NCI-H1092 treated with DMSO at 0.1 percent for 48 hours (cell line): ENCODE measurements at regions not wholly inside any gene's neighbourhood (a gene's known extent, or its start where the extent isn't known, plus 50 kb on each side); places are given as distances from the start of the nearest gene placed in this dataset.

Experiments used
- DNase-seq: peaks from one replicate; lab custom pipeline; 2025; lab: John Stamatoyannopoulos, UW

DNA sequence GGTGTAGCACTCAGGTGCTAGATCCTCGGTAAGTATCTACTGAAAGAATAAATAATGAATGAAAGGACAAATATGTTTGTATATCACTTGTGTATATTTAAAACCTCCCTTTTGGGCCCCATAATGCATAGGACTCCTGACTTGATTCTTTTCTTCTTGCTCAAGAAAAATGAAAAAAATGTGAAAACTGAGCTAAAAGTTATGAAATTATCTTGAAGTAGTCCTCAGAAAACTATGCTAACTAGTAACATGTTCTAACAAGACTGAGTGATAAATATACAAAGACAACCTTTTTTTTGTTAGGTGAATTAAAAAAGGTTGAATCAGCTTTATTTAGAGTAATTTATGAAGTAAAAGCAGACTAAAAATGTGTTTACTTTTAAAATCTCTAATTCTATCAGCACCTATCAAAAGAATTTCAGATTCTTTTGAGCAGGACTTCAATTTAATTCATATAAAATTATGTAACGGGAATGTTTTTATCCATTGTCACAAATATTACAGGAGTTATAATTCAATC, 247.8 kb upstream of the JAG1 start:
- DNase-seq = no peak

DNA sequence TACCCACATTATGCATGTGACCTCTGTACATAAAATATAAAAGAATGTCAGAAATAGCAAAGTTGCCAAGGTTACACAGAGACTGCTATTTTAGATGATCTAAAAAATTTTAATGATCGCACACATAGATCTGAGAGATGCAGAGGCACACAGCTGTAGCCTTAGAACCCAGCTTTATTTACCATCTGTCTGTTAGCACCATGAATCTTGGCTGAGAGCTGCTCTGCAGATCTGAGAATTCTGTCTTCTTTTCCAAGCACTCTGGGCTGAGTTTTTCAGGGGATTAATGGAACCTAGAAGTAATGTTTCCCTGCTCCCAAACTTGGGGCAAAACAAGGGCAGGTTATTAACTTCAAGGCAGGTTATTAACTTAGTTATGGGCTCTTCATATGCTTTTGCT, 248.7 kb upstream of the JAG1 start:
- DNase-seq = no peak

DNA sequence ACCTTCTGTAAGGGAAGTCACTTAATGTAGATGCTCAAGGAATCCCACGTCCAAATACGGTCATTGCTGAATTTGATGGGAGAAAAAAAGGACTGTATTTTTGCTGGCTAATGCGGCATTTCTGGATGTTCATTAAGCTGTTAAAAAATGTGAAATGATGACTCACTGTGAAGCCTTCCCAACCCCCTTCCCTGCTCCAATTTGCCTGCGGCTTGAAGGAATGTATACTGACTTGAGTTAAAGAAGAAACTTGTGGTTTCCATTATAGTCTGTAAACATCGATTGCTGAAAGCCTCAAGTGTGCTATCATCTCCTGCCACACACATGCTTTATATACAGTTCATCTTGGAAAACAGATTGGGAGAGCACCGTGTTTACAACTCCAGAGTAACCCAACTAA, 249.1 kb upstream of the JAG1 start:
- no peak for DNase-seq

DNA sequence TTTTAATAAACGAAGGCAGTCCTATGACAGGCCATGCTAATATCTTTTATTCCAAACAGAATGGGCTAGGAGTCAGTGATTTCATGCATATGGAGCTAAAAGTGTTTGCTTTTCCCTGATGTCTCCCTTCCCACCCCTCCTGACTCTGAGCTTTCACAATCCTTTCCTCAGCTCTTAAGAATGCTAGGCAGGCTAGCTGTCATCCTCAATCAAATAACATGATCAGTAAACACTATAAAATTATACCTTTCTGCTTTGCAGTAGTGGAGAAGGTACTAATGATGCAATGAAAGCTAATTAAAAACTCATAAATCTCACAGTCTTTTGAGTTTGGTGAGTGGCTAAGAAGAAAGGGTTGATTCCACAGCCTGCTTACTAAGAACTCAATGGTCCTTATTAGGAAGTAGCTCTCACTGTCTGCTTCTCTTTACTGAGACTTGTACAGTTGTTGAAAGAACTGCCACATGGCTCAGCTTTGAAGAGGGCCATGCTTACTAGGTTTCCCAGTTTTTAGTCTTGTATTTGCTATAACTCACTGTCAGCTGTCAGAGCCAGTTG, 250.9 kb upstream of the JAG1 start:
- DNase-seq = no peak

DNA sequence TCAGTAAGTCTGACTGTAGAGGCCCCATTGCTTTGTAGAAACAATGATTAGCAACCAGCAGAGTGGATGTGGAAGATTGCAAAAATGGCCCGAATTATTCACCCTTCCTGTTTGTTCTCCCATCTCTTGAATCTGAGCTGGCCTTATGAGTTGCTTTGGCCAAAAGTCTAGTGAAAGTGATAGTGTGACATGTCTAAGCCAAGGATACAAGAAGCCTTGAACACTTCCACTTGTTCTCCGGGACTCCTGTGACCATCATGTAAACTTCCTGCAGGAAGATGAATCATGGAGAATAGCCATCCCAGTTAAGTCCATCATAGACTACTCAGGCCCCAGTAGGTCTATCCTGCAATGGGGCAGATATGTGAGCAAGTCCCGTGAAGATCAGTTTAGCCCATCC, 252.0 kb upstream of the JAG1 start:
- no peak for DNase-seq

DNA sequence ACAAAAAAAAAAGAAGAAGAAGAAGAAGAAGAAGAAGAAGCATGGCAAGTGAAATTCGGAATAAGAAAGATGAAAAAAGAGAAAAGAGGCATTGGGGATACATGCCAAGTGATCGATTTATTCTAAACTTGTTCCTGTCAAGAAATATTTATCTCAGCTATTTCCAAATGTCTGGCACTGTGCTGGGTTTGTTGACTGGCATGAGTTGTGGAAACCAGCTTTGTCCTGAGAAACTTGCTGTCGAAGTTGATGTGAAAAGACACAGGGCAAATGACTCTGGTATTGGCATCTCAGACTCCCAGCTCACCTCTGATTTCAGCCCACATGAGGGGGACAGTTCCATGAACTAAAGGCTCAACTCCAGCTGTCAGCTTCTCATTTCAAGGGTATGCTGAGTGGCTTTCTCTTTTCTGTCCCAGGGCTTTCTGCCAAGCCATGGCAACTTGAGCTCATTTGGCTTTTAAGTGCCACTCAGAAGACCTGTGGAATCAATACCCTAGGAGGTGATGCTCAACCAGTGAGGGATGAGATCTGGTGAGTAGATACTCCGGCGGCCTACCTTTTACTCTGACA, 253.3 kb upstream of the JAG1 start:
- peak; percentile 9 for DNase-seq

DNA sequence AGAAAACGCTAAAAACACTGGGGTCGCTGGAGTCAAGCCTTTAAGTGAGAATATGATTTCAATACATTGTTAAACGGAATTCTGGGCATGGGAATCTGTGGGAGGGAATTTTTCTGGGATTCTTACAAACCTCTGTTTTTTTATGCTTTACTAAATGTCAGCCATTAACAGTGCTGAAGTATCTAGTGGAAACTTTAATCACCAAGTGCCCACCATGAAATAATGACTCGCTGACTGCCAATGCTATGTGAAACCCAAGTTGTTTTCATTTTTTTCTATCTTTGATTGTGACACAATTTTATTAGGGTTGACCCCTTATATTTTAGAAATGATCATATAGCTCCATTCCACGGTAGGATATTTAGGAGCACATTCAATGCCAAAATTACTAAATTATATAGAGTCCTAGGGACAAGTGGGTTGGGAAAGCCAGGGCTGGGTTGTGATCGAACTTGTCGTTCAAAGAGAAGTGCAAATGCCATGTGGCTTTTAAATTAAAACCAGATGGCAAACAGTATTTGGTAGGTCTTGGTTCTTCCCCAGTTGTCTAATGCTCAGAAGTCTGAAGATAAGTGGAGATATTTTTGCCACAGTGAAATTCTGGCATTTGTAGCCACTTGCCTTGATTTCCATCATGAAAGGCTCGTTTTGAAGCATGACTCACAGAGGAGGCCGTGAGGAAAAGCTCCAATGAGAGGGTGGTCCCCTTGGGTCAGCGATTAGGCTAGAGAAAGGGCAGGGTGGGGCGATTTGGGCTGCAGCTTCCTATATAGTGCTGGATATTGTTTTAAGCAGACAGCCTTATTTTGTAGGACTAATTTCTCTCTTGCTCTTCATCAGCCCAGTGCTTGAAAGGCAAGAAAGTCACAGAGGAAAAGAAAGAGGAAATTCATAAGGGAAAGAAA, 254.4 kb upstream of the JAG1 start:
- DNase-seq = no peak

DNA sequence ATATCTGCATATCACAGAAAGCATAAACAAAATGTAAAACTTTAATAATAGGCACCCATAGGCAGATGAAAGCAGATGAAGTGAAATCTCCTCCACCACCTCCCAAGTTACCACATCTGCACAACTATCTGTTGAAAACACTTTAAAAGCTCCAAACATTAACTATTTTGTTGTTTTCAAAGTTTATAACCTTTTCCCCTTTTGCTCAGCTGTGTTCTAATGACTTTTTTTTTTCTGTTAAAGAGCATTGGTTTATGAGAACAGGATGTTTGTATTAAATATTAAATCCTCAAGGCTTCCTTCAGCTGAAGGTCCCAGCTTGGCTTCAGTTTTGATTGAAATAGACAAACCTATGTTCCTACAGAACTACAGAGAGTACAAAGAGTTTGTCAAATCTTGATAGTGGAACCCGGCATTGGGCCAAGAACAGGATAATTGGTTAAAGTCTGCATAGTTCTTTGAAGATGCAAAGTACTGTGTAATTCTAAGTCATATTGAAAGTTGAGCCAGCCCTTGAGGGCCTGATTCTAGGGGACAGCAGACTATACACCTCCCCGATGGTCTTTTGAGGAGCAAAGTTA, 255.1 kb upstream of the JAG1 start:
- DNase-seq = no peak

DNA sequence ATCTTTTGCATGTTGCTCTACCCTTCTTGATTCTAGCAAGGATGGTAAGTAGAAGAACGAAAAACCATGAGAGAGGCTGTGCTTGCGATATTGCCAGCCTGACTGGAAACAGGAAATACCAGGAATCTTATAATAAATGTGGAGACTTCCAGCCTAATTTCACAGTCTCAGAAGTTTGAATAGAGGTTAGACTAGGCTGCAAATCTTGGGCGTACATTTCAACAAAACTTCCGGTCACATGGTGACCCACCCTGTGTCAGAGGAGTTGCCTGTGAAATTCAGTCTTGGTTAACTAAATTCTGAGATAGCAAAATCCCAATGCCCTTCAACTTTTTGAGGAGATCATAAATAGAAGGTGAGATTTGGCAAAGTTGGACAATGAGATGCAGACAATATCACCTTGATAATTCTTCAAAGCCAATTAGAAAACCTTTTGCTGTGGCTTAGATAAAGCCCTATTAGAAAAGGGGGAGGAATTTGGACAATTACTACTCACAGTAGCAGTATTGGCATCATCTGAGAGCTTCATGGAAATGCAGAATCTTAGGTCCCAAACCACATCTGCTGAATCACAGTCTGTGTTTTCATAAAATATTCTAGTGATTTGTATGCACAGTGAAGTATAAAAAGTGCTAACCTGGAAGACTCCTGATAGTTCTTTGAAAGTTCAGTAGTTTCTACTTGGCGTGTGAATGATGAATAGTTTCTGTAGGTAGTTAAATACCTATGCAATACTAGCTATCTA, 262.0 kb upstream of the JAG1 start:
- DNase-seq = no peak

DNA sequence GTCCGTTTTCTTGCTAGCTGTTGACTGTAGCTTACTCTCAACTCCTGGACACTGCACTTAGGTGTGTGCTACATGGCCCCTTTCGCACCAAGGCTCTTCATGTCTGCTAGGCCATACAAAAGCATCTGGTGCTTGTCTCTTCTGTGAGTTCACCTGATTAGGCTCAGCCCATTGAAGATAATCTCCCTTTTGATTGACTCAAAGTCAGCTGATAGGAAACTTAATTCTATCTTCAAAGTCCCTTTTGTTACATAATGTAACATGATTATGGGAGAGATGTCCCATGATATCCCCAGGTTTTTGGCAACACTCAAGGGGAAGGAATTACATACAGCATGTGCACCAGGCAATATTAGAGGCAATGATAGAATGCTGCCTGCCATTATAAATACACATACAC, 263.0 kb upstream of the JAG1 start:
- no peak for DNase-seq

DNA sequence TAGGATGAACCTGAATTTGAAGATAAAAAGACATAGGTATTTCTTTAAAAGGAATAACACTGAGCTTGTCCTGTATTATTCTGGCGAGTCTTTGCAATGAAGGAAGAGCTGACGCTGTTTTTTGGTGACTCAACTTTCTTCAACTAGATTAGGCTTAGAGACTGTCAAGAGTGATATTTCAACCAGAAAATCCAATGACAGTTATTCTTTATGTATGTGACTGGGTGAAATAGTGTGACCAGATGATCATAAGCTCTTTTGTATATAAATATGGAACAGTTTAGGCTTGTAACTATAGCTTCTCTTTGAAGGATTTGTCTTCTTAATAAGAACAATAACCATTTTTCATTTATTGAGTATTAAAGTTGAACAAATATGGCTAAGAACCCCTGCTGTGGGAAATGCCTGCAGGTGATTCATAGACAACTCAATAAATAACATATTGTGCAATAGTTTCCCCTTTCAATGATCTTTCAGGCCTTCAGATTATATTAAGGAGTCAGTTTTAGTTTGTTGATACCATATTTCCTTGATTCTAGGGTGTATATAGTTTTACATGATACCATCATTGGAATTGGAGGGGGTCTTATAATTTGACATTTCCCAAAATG, 265.6 kb upstream of the JAG1 start:
- DNase-seq = no peak

DNA sequence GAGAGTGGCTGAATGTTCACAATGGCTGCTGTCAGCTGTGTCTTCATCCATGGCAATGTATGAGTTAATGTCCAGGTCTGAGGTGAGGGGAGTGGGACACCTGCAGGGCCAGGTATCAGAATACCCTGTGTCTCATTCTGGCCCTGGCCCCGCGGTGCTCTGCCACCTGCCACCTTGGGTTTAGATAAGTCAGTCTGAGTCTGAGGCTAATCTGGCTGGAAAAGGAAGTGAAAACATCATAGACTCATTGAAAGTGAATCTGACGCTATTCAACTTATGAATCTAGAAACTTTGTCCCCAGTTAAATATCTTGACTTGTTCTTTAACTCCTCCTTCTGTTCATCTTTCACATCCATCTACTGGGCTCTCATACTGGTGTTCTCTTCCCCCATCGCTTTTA, 267.1 kb upstream of the JAG1 start:
- no peak for DNase-seq

DNA sequence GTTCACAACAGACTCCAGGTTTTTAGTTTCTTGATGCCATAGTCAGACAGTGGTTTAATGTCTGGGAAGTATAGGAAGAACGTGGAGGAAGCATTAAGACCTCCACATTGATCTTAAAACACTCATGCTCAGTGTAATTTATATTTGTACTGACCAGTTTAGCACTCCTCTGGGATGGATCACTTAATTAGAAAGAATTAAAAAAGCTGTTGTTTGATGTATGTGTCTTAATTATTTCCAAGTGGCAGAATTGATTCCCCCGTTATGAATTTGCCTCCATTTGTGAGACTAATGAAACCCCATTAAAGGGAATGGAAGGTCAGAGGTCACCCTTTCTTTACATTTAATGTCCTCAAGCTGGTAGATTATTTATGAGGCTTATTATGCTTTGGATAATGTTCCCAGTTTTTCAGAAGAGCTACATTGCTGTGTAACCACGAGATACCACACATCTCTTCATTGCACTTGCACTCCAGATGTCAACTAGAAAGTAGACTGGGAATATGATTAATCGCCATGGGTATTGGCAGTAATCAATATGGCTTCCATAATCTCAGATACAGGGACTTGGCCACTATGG, 270.0 kb upstream of the JAG1 start:
- no peak for DNase-seq

DNA sequence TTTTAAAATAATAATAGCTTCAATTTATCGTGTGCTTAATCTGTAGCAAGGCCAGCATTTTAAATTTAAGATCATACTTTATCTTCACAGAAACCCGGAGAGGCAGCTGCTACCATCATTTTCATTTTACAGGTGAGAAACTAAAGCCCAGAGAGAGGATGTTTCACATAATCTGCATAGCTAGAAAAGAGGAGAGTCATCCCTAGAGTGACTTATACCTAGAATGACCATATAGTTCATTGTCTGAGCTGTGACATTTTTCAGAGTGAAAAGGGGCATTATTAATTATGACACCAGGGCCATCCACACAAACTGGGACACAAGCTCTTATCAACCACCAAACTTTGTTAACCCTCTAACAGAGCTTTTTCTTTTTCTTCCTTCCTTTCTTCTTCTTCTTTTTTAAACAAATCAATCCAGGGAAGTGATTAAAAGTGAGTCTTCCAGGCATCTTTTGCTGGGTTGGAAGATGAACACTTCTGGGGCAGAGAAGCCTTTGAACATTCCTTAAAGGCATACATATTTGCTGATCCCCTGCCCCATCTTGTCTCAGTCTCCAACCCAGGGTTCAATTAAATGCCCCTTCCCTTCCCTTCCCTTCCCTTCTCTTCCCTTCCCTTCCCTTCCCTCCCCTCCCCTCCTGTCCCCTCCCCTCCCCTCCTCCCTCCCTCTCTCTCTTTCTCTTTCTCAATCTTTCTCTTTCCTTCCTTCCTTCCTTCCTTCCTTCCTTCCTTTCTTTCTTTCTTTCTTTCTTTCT, 272.5 kb upstream of the JAG1 start:
- no peak for DNase-seq

DNA sequence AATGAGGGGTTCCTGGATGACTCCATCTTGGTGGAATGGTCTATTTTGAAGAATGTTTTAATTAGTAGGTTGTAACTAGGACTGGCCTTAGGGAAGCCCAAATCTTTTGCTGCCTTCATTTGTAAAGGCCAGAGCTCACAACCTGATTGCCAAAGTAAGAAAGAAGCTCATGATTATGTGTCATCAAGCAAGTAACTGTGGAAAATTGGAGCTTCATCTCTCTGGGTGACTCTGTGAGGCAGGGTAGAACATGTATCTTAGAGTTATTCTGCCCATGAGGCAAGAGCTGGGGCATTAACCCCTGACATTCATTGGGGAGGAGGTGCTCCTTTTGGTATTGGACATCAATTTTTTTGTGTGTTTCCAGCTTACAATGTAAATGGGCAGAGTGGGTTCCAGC, 273.9 kb upstream of the JAG1 start:
- DNase-seq = no peak

DNA sequence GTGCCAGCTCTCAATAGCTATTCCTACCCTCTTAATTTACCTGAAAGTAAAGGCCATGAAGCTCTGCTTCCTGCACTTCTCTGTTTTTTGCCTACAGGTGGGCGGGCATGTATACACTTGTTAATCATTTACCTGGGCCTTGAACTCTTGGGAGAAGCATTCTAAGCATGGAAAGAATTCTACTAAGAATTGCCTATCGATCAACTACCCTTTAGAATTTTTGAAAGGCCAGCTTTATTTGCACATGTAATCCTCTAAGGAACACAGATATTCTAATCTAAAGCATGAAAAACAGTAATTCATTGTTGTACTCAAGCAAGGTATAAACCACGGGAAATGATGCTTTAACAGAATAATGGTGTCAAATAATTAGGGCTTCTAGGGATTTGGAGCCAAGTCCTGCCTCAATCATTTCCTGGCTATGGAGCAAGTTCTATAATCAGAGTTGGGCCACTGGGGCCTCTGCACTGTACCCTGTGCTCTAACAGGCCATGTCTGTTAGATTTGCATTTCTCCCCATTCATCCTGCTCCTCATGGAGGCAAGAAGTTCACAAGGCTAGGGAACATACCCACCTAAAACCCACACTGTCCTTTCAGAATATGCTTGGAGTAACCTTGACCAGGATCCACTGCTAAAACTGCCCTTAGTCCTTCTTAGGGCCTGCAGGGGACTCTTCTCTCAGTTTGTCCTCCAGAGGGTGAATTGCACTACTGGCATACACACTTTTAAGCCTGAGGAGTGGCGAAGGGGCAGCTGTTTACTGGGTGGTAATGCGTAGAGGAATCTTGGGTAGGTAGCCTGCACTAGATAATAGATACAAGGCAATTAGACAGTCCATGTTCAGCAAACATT, 276.4 kb upstream of the JAG1 start:
- no peak for DNase-seq

DNA sequence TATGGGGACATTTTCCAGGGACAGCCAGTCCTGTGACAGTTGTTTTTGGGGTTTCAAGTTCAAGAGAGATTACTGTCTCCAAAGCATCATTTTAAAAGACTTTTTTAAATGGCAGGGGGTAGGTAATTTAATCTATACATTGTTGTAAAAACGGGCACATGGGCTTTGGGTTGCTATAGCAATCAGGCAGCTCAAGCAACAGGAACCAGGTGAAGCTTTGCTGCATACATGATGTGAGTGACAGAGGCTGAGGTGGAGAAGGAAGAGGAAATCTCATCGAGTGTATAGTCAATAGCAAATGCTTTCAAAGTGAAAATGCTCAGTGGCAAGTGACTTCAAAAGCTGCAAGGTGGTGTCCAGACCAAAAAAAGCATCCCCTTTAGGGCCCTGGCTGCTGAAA, 277.4 kb upstream of the JAG1 start:
- peak; percentile 3 for DNase-seq

DNA sequence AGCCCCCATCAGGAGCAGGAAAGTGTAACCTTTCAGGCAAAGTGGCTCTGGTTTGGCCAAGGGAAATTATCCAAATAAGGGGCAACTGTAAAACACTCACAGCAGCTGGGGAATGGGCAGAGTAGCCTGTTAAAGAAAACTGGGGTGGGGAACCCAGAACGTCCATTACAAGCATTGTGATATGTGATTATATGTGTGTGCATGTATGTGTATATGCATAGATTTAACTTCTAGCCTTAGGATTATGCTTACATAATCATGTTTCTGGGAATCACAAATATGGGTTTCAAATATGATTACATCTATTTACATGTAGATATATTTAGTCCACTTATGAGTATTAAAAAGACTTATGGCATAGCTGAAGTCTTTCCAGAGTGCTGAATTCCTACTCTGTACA, 278.1 kb upstream of the JAG1 start:
- no peak for DNase-seq

DNA sequence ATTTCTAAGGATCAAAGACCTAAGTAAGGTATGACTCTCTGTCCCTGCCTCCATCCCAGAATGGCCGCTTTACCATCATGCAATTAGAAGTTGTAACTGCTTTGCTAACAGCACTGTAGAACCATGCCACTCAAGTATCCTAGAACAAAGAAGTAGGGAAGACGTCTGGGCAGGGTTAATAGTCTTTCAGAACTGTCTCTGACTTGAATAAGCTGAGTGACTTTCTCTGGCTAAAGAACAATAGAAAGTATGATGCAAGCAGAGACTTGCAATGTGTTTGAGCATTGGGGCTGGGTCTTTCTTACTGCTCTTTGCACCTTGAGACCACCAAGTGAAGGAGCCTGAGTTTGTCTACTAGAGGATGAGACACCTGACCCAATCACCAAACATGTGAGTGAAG, 279.6 kb upstream of the JAG1 start:
- no peak for DNase-seq
